GM19468 (cell line): ENCODE measurements at regions not wholly inside any gene's neighbourhood (a gene's known extent, or its start where the extent isn't known, plus 50 kb on each side); places are given as distances from the start of the nearest gene placed in this dataset.
"Not testable (repeated sequence)": the region's sequence is repeated elsewhere in the genome, so short reads cannot be mapped to it uniquely, and the experiment has no call there.

Experiments
- ATAC-seq: cut with Tn5 transposase; IDR thresholded peaks from one replicate; pipeline ENCODE4 v1.9.1; 2021; ENCODE audit warnings: mild to moderate bottlenecking, moderate library complexity, moderate number of reproducible peaks; ENCODE audit not compliant: unreplicated experiment; ENCODE audit errors: extremely low read depth

DNA sequence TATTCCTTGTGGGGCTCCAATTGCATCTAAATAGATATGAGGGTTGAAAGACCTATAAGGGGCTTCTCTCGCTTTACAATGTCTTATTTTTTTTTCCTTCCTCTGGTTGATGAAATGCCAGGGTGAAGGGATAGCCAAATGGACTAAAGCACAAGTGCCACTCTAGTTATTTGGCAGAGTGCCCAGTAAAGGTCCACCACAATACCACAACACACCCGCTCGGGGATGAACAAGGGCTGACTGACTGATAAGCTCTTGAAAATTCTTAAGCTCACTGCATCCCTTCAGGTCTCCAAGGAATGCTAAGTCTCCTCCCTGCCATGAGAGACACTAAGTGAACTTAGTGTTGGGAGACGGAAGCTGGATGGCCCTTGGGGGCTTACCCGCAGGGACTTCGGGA lies 121.0 kb upstream of the CCNG1 start:
- not testable (repeated sequence) for ATAC-seq

DNA sequence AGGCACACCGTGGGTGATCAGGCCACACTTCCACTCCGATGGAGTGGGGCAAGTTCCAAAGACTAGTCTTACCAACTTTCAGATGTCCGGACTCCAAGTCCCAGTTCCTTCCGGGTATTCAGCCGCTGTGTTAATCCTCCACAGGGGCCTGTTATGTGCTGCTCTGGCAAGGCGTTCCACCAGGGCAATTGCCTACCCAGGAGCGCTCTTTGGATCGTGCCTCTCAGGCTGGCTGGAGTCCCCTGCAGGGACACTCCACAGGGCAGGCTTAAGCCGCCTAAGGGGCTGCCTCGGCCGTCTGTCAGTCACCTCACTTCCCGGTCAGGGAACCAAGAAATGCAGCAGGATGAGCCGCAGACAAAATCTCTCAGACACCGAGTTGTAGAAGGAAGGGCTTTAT lies 118.7 kb upstream of the CCNG1 start:
- ATAC-seq: no peak

DNA sequence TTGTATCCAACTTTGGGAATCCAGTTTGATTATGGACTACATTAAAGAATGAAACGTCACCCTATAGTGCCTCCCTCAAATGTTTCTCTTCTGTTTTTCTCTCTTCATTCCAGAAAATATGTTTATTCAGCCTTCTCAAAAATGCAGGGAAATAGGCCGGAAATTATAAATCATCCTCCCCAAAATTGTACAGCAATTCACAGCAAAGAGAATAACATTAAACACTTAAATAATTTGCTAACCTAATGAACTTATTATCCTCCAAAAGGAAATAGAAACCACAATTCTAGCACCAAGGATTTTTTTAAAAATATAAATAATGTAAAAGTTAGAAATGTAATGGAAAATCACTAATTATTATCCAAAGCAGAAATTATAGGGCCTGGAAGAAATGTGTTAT lies 115.9 kb upstream of the CCNG1 start:
- ATAC-seq: no peak

DNA sequence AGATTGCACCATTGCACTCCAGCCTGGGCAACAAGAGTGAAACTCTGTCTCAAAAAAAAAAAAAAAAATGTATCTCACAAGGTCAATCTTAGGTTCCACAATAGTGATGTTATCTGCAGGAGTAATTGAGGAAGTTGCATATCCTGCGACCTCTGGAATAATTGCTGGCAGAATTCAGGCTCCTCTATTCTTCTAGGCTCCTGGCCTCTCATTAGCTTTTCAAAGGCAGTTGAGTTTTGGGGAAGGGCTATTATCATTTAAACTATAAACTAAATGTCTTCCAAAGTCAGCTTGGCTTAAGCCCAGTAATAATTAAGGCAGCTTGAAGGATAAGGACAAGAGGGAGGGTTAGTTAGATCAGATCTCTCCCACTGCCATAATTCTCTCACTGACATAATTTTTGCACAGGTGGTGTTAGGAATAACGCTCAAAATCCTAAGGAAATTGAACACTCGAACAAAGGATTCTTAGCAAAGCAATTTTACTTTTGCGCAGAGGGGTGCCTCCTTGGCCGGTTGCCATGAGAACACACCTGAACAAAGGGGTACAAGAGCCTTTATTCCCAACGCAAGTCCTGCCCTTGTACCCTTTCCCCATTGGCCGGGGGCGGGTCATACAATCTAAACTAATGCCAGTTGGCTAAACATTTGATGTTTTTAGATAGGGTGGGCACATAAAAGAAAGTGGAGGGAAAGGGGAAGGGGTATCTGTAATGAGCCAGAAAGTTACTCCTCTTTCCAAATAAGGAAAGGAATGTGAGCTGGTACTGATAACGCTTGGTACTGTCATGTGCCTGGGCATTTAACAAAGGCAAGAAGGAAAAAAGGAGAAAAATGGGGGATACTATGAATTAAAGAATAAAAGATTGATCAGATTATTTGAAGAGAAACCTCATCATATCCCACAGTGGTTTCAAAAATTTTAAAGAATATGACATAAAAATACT lies 106.4 kb upstream of the CCNG1 start:
- ATAC-seq: no peak

DNA sequence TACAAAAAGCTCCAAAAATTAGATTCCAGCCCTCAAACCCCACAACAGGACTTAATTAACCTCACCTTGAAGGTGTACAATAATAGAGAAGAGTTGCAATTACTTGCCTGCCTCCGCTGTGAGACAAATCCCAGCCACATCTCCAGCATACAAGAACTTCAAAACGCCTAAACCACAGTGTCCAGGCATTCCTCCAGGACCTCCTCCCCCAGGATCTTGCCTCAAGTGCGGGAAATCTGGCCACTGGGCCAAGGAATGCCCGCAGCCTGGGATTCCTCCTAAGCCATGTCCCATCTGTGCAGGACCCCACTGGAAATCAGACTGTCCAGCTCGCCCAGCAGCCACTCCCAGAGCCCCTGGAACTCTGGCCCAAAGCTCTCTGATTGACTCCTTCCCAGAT lies 101.3 kb upstream of the CCNG1 start:
- not testable (repeated sequence) for ATAC-seq

DNA sequence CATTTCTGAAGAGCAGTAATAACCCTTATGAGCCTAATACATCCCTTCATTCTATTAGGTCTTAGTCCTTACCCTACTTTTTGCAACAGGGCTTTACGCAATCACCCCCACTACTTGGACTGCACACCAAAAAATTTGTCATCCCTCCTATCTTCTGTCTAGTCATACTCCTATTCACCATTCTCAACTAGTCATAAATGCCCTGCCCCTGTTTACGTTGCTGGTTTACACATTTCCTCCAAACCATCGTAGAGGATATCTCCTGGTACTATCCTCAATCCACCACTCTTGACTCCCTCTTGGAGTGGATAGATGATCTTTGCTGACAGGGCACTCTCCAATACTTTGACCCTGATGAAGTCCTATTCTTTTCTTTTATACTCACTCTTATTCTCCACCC lies 98.2 kb upstream of the CCNG1 start:
- no peak for ATAC-seq

DNA sequence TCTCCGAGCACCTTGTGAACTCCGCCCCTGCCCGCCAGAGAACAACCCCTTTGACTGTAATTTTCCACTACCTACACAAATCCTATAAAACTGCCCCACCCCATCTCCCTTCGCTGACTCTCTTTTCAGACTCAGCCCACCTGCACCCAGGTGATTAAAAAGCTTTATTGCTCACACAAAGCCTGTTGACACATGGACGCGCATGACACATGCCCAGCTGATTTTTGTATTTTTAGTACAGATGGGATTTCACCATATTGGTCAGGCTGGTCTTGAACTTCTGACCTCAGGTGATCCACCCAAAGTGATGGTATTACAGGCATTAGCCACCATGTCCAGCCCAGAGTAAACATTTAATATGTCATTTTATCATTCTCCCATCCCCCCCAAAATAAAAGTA lies 97.0 kb upstream of the CCNG1 start:
- ATAC-seq: not testable (repeated sequence)

DNA sequence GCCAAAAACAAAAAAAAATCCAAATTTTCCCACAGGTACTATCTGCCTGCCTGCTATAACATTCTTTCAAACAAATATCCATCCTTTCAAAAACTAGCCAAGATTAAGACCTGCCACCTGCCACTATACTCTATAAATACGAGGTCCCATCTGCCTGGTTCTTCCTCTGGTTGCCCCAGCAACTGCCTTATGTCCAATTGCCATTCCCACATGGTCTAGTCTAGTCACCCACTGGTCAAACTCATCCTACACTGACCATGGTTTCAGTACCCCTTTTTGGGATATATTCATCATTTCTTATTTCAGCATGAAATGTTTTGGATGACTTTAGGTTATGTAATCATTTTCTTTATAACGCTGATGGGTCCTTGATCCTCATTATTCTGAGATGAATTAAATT lies 95.1 kb upstream of the CCNG1 start:
- no peak for ATAC-seq

DNA sequence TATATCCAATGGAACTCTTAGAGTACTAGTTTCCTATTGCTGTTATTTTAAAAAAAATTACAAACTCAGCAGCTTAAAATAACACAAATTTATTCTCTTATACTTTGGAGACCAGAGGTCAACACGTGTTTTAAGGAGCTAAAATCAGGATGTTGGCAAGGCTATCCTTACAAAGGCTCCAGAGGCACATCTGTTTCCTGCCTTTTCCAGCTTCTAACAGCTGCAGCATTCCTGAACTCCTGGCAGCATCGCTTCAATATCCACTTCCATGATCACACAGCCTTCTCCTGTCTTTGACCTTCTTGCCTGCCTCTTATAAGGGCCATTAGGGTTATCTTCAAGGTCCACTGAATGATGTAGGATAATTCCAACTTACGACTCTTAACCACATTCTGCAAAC lies 92.2 kb upstream of the CCNG1 start:
- no peak for ATAC-seq

DNA sequence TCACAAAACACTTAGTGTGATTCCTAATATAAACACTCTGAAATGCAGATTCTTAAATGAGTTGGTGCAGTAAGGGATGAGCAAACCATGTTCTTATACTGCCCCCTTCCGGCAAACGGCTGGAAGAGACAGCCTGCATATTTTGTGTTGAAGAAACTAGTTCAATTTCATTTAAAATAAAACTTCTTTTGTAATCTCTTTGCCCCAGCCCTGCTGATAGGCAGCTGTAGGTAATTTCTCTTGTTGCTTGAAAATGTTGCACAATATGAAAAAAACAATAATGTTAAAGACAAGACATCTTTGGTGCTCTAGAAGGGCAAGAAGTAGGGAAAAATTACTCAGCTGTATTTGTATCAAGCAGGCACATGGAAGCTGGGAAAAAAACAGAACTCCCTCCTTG lies 89.7 kb upstream of the CCNG1 start:
- peak; percentile 67 for ATAC-seq

DNA sequence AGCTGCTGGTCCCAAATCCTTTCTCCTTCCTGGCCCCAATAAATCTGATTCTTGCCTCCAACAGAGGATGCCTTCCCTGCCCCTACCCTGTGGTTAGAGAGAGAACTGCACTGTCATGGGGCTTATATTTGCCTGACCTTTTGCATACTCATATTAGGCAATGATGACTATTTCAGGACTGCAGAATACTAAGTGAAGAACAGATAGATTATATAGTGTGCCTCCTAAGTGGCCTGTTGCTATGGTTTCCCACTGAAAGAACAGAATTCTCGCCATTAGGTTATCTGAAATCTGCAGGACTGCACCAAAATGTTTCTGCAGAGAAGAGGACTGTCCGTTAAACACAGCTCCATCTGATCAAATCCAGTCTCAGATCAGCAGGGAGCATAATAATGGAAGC lies 87.3 kb upstream of the CCNG1 start:
- ATAC-seq: no peak

DNA sequence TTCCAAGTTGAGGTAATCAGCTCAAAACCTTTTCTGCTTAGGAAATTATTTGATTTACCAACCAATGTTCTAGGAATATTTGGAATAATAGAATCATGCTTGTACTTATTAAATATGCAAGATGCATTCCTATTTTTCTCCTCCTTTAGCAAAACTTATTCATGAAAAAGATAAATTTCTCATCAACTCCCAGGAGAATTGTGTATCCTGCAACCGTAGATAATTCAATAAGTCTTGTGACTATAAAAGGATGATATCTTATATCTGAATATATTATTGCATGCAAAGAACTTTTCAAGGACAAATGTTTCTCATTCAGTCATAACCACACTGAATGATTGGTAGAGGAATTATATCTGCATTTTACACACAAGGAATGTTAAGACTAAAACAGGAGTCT lies 84.9 kb upstream of the CCNG1 start:
- ATAC-seq: no peak

DNA sequence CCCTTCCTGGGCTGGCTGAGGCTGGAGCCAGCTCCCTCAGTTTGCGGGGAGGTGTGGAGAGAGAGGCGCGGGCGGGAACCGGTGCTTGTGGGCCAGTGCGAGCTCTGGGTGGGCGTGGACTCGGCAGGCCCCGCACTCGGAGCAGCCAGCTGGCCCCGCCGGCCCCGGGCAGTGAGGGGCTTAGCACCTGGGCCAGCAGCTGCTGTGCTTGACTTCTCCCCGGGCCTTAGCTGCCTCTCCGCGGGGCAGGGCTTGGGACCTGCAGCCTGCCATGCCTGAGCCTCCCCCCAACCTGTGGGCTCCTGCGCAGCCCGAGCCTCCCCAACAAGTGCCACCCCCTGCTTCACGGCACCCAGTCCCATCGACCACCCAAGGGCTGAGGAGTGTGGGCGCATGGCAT lies 81.6 kb upstream of the CCNG1 start:
- ATAC-seq: not testable (repeated sequence)

DNA sequence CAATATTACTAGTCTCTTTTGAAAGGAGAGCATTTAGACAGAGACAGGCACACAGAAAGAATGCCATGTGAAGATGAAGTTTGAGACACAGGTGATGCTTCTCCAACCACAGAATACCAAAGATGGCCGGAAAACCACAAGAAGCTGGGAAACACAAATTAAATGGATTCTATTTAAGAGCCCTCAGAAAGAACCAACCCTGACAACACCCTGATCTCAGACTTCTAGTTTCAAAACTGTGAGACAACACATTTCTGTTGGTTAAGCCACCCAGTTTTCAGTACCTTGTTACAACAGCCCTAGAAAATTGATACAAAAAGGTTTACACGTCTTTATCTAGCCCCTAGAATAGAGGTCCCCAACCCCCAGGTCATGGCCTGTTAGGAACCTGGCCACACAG lies 79.8 kb upstream of the CCNG1 start:
- no peak for ATAC-seq

DNA sequence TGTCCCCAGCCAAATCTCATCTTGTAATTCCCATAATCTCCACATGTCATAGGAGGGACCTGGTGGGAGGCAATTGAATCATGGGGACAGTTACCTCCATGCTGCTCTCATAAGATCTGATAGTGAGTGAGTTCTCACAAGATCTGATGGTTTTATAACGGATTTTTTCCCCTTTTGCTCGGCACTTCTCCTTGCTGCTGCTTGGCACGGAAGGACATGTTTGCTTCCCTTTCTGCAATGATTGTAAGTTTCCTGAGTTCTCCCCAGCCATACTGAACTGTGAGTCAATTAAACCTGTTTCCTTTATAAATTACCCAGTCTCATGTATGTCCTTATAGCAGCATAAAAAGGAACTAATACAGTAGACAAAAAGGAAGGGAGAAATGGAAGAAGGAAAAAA lies 76.7 kb upstream of the CCNG1 start:
- ATAC-seq: no peak

DNA sequence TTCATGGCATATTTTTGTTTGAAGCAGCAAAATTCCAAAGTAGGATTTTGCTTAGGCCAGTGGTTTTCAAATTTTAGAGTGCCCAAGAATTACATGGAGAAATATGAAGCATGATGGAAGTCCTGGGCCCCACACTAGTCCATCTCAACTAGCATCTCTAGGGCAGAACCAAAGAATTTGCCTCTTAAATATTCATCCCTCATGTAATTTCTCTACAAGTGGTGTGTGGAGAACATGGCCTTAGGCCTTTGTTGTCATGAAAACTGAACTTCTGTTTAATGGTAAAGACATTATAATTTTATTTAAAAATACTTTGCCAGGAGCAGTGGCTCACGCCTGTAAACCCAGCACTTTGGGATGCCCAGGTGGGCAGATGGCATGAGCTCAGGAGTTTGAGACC lies 75.9 kb upstream of the CCNG1 start:
- ATAC-seq: no peak

DNA sequence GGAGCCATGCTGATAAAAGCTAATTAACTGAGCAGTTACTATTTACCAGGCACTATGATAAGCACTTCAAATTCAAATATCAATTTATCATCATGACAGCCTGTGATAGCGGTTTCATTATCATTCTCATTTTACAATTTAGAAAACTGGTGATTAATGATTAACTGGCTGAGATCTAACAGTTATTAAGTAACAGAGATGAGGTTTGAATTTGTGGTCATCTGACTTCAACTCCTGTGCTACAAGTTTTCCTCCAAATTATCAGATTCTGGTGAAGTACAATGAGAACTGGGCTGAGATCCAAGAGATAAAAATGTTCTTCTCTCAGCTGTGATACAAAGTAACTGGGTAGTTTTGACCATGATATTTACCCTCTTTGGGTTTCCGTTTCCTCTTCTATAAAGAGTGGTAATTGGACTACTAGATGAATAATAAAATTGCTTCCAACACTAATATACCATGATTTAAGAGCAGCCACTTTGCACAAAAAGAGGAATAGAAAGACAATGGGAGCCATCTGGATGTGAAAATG lies 74.5 kb upstream of the CCNG1 start:
- no peak for ATAC-seq

DNA sequence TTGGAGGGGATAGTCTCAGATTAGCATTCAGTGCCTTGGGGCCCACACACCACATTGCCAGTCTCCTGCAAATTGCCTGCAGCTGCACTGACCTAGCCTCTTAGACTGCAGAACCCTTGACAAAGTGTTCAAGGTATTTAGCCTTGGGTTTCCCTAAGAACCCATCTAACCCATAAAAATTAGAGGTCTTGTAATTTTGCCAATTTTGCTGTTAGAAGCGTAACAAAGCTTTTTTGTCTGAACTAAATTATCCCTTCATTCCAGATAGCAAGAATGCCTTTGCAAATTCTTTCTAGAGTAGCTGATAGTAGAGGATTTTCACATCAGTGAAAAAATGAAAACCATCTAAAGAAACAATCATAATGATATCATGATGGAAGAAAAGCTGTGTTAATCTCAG lies 74.0 kb upstream of the CCNG1 start:
- ATAC-seq: no peak

DNA sequence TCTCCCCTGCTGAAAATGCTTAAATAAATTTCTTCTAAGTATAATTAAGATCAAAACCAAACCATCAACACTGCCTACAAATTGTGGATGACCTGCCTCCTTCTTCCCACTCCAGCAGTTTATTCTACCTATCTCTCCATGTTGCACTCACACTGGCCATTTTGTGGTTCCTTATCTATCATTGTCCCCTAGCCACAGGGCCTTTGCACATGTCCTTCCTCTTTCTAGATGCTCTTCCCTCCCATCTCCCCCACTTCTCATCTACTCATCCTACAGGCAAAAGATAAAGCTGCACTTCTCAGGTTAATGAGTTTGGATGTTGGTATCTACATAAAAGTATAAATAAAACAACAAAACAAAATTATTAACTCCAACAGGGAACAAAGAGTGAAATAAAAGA lies 70.6 kb upstream of the CCNG1 start:
- no peak for ATAC-seq

DNA sequence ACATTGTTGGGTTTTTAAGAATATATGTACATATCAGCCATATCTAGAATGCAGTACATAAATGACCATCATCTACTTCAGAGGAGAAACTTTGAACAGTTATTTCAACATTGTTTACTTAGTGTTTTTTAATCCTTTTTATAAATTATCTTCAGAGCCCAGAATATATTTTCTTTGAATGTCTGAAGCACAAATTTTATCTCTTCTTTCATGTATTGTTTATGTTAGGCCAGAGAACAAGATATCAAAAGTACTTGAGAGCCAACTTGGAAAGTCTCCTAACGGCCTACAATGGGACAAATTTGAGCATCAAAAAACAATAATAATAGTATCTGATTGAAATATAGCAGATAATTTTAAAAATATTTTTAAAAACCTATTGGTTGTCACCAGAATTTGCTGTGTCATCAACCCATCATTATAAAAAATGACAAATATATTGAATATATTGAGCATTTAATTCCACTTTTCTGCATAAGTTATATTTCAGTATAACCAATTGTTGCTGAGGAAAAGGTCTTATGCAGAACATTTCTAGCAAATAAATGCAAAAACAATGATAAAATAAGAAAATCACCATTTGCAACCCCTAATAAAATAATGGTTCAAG lies 67.5 kb upstream of the CCNG1 start:
- ATAC-seq: no peak

DNA sequence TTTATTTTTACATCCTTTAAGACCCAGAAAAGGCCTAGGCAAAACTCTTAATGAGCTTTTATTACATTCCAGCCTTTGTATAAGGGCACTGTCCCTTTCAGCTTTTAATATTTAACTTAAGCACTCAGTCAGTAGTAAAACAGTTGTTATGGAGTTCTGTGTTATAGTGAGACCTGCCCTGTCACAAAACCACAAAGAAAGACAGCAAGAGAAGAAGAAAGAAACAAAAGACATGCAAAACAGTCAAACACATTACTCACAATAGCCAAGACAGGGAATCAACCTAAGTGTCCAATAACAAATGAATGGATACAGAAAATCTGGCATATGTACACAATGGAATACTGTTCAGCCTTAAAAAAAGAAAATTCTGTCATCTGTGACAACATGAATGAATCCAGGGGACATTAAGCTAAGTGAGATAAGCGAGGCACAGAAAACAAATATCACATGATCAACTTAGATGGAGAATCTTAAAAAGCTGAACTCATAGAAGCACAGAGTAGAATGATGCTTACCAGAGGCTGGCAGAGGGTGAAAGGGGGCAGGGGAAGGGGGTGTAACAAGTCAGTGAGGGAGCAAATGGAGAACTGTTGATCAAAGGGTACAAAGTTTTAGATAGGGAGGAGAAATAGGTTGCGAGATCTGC lies 63.8 kb upstream of the CCNG1 start:
- ATAC-seq: no peak
